ENCODE measurements at regions not wholly inside any gene's neighbourhood (a gene's known extent, or its start where the extent isn't known, plus 50 kb on each side); places are given as distances from the start of the nearest gene placed in this dataset.

DNA sequence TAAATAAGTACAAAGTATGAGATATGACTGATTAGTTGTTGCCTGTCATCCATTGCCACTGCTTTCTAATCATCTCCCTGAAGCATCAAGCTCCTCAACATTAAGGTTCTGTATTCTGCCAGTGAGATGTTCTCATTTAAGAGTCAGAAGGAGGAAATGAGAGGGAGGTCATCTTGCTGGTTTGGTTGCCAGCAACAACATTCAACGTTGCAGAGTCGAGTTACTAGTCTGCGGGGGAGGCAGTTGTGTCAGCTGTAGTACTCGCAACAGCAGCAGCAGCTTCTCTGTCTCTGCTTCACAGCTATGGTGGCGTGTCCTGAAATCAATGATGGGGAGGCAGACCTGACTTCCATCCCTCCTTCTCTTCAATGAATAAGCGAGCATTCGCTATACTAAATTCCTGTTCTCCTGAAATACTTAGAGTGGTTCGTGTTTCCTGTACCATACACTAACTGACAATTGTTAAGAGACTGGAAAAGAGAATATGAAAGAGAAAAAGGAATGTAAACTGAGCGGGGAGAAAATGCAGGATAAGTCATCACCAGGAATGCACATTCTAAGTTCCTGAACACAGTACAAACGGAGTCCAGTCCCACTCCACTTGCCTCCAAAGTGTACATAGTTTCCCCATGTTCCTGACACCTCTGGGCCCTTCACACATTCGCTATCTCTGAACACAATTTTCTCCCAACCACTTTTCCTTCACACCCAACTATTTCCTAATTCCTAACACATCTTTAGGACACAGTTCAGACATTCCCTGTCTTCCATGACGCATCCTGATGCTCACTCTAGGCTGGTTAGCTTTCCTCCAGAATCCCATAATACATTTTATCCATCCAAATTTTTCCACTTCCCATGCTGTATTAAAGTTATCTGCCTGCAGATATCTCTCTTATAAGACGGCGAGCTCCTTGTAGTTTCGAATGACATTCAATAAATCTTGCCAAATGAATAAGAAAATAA, 263.0 kb downstream of the KLF12 start:
- no peaks in the 10 kb centered on the region for H3K9me3 Mint-ChIP-seq
- H3K27ac Mint-ChIP-seq, result no peak overlapping the region
- H3K4me1 Mint-ChIP-seq, result peaks cover 41% of the 10 kb centered on the region
- ATAC-seq, result peak; percentile 58
- H3K36me3 Mint-ChIP-seq, result peaks cover 10% of the 10 kb centered on the region
- no peaks in the 10 kb centered on the region for H3K27me3 Mint-ChIP-seq
- H3K4me3 Mint-ChIP-seq, result no peak overlapping the region

- Mint-ChIP-seq H3K9me3 (no peaks in the 10 kb centered on the region), H3K4me1 (peaks cover 51% of the 10 kb centered on the region), H3K4me3 (no peak overlapping the region), H3K27ac (no peak overlapping the region), H3K36me3 (peaks cover 19% of the 10 kb centered on the region), H3K27me3 (no peaks in the 10 kb centered on the region)
- ATAC-seq, result no peak
These were observed 264.0 kb downstream of the KLF12 start for GRCh38 chr13:73870036-73870741.

- H3K27me3 Mint-ChIP-seq, result no peaks in the 10 kb centered on the region
- H3K4me1 Mint-ChIP-seq, result peaks cover 33% of the 10 kb centered on the region
- H3K9me3 Mint-ChIP-seq, result no peaks in the 10 kb centered on the region
- H3K36me3 Mint-ChIP-seq, result peaks cover 18% of the 10 kb centered on the region
- no peak overlapping the region for H3K4me3 Mint-ChIP-seq
- no peak for ATAC-seq
- H3K27ac Mint-ChIP-seq, result peak overlapping the region; percentile 61
These were observed 269.2 kb downstream of the KLF12 start for GRCh38 chr13:73865027-73865426.

DNA sequence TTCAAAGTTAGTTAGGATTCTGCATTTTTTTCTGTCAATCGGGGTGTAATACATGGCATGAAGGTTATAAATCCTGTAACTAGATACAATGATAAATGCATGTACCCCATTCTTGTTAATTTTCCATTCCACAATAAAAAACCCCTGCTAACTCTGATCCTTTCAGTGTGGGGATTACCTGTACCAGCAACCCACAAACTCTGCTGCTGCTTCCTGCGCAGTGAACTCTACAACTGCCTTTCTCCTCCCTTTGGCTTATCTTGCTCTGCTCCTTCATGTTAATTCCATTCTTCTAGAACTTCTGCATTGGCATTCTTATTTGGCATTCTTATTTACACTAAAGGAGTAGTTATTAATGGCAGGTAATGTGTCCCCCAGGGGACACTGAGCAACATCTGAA, 273.1 kb downstream of the KLF12 start:
- peaks cover 21% of the 10 kb centered on the region for H3K36me3 Mint-ChIP-seq
- H3K9me3 Mint-ChIP-seq, result no peaks in the 10 kb centered on the region
- H3K4me3 Mint-ChIP-seq, result no peak overlapping the region
- no peak for ATAC-seq
- peaks cover 19% of the 10 kb centered on the region for H3K4me1 Mint-ChIP-seq
- no peak overlapping the region for H3K27ac Mint-ChIP-seq
- no peaks in the 10 kb centered on the region for H3K27me3 Mint-ChIP-seq

- H3K27me3 Mint-ChIP-seq, result no peaks in the 10 kb centered on the region
- H3K27ac Mint-ChIP-seq, result no peak overlapping the region
- H3K4me1 Mint-ChIP-seq, result peaks cover 12% of the 10 kb centered on the region
- ATAC-seq, result no peak
- H3K36me3 Mint-ChIP-seq, result peaks cover 21% of the 10 kb centered on the region
- no peaks in the 10 kb centered on the region for H3K9me3 Mint-ChIP-seq
- H3K4me3 Mint-ChIP-seq, result no peak overlapping the region
These were observed 273.7 kb downstream of the KLF12 start for GRCh38 chr13:73860501-73860900.

- no peak overlapping the region for H3K27ac Mint-ChIP-seq
- peaks cover 7% of the 10 kb centered on the region for H3K4me1 Mint-ChIP-seq
- H3K4me3 Mint-ChIP-seq, result no peak overlapping the region
- peaks cover 26% of the 10 kb centered on the region for H3K36me3 Mint-ChIP-seq
- no peak for ATAC-seq
- H3K27me3 Mint-ChIP-seq, result no peaks in the 10 kb centered on the region
- no peaks in the 10 kb centered on the region for H3K9me3 Mint-ChIP-seq
These were observed 274.4 kb downstream of the KLF12 start for GRCh38 chr13:73859841-73860240.

- Mint-ChIP-seq H3K27me3 (no peaks in the 10 kb centered on the region), H3K9me3 (no peaks in the 10 kb centered on the region), H3K4me1 (peaks cover 7% of the 10 kb centered on the region), H3K36me3 (peaks cover 37% of the 10 kb centered on the region), H3K4me3 (no peak overlapping the region), H3K27ac (no peak overlapping the region)
- no peak for ATAC-seq
These were observed 277.1 kb downstream of the KLF12 start for GRCh38 chr13:73857106-73857505.

DNA sequence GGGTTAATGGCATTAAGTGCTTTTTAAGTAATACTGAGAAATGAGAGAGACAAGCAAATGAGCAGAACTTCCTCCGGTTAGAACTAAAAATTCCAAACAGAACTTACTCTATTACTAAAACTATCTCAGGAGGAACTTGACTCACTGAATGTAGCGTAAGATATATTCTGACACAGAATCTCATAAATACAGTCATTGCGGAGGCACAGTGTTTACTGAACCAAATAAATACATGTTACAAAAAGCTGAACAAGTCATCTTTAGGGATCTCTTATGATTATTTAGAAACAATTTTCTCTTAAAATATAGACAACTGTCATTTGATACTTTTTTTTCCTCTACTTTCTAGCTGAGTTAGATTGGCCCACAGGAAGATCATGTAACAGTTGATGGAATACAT, 283.1 kb downstream of the KLF12 start:
- peak overlapping the region; percentile 30 for H3K27ac Mint-ChIP-seq
- H3K27me3 Mint-ChIP-seq, result no peaks in the 10 kb centered on the region
- no peak overlapping the region for H3K4me3 Mint-ChIP-seq
- peaks cover 27% of the 10 kb centered on the region for H3K36me3 Mint-ChIP-seq
- peak; percentile 67 for ATAC-seq
- no peaks in the 10 kb centered on the region for H3K9me3 Mint-ChIP-seq
- H3K4me1 Mint-ChIP-seq, result peaks cover 23% of the 10 kb centered on the region

DNA sequence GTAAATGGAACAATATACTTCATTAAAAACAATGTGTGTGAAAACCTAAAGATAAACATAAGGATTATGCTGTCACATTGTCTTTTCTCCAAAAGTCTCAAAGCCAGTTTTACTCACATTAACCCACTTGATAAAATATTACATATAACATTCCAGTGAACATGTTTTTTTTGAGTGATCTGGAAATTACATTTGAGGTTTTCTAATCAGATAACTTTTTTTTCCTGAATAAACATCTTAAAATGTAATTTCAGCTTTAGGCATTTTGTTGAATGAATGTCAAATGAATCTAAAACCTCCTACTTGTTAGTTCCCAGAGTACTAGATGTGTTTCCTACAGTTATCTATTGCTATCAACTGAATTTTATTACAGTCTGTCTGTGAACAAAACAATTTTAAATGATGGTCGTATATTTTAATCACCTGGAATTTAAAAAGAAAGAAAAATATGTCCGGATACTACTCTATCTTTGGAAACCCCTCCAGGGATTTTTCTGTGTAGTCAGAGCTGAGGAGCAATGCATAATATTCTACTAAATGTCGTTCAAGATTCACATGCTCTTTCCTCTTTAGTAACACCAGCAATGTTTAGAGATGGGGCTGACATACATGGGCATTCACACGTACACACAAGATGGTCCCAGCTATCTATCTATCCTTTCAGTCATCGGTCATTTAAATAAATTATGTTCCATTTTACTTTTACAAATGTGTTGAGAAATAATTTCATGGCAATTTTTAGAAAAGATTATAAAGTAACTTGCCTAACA, 283.9 kb downstream of the KLF12 start:
- Mint-ChIP-seq H3K27ac (peak overlapping the region; percentile 30), H3K36me3 (peaks cover 27% of the 10 kb centered on the region), H3K27me3 (no peaks in the 10 kb centered on the region), H3K4me3 (no peak overlapping the region), H3K9me3 (no peaks in the 10 kb centered on the region), H3K4me1 (peaks cover 27% of the 10 kb centered on the region)
- no peak for ATAC-seq

DNA sequence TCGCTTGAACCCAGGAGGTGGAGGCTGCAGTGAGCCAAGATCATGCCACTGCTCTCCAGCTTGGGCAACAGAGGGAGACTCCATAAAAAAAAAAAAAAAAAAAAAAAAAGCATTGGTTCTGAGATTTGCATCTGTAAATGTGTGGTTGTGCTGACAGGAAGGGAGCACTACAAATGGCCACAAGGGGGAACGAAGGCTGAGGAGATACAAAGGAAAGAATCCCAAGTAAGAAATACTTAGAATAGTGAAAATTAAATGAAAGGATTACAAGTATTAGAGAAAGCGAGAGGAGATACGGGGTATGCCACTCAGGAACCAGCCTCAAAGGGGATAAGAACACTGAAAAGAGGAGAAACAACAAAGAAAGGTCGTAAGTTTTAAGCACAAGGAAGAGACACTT, 284.9 kb downstream of the KLF12 start:
- ATAC-seq, result no peak
- Mint-ChIP-seq H3K4me3 (no peak overlapping the region), H3K27ac (peak overlapping the region; percentile 48)

DNA sequence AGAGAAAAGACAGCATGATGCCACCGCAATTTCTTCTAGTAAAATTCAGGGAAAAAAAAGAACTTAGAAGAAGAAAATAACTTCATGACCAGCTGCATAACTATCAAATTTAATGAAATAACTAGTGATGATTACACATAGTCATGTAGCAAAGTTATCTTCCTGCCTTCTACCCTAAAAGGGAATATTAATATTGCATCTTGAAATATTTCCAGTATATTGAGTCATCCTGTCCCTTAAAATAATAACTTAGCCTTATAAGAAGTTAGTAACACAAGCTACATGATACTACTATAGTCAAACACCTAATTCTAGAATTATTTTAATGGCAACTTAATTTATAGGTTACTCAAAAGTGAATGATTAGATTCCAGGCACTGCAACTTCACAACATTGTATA, 289.2 kb downstream of the KLF12 start:
- Mint-ChIP-seq H3K27ac (no peak overlapping the region), H3K36me3 (peaks cover 29% of the 10 kb centered on the region), H3K9me3 (no peaks in the 10 kb centered on the region), H3K4me3 (no peak overlapping the region), H3K27me3 (no peaks in the 10 kb centered on the region), H3K4me1 (peaks cover 24% of the 10 kb centered on the region)
- ATAC-seq, result no peak

More for the DNA sequence above, 284.9 kb downstream of the KLF12 start:
- H3K36me3 Mint-ChIP-seq, result peaks cover 18% of the 10 kb centered on the region
- H3K4me1 Mint-ChIP-seq, result peaks cover 27% of the 10 kb centered on the region
- H3K9me3 Mint-ChIP-seq, result no peaks in the 10 kb centered on the region
- H3K27me3 Mint-ChIP-seq, result no peaks in the 10 kb centered on the region

DNA sequence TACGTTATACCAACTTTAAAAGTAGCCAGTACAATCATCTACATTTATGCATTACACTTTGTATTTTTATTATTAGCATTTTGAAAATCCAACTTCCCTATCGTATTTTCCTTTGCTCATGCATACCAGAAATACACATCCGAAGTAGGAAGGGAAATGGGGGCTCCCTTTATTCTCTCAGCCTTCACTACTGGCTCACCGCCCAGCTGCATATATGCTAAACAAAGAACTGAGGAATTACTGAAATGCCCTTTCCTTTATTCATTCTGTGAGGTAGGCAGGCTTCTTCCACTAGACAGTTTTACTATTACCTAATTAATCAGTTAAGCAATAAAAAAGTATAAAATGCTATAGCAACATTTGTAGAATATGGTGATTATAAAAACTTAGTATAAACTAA, 291.6 kb downstream of the KLF12 start:
- H3K4me1 Mint-ChIP-seq, result peaks cover 20% of the 10 kb centered on the region
- no peaks in the 10 kb centered on the region for H3K27me3 Mint-ChIP-seq
- no peak overlapping the region for H3K4me3 Mint-ChIP-seq
- no peak overlapping the region for H3K27ac Mint-ChIP-seq
- no peak for ATAC-seq
- no peaks in the 10 kb centered on the region for H3K9me3 Mint-ChIP-seq
- H3K36me3 Mint-ChIP-seq, result peaks cover 30% of the 10 kb centered on the region

GRCh38 chr13:73842184-73842583, 292.0 kb downstream of the KLF12 start:
- Mint-ChIP-seq H3K4me1 (peaks cover 20% of the 10 kb centered on the region), H3K9me3 (no peaks in the 10 kb centered on the region), H3K4me3 (no peak overlapping the region), H3K27me3 (no peaks in the 10 kb centered on the region), H3K27ac (no peak overlapping the region), H3K36me3 (peaks cover 30% of the 10 kb centered on the region)
- ATAC-seq, result no peak

DNA sequence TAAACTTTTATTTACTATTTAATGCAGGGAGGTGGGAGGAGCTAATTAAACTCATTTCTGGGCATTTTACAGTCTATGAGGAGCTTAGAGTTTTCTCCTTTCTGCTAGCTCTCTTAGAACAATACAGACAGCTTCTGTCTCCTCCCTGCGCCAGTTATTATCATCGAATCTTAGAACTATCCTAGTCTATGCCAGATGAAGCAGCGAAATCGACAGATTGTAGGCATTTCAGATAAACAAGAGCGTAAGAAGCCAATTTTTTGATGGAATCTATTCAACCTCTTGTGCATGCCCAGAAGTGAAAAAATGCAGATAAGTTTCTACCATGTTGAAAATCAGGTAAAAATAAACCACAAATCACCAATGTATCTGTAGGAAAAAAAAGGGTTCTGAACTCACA, 297.1 kb downstream of the KLF12 start:
- peaks cover 20% of the 10 kb centered on the region for H3K4me1 Mint-ChIP-seq

DNA sequence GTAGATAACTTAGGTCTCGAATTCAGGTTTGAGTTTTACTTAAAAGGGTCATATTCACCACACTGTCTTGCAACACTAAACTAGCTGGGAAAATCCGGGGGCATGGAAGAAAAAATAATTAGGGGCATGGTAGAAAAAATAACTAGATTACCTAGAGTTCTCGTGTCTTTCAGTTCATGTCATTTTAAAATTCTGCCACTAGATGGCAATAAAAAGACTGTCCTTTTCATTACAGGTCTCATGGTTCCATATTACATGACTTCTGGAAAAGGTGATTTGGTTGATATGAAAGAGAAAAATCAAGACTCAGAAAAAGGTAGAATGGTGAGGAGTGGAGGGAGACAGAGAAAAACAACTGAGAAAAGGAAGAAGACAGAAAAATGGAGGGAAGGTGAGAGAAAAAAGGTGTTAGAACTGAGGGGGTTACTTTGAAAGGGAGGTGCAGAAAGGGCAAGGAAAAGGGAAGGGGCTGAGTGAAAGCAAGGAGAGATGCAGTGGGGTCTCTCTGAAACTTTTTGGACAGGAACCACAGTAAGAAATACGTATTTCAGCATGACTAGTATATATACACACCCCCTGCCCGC, 299.0 kb downstream of the KLF12 start:
- Mint-ChIP-seq H3K9me3 (no peaks in the 10 kb centered on the region), H3K36me3 (peaks cover 4% of the 10 kb centered on the region), H3K4me1 (peaks cover 14% of the 10 kb centered on the region), H3K27me3 (no peaks in the 10 kb centered on the region), H3K27ac (no peak overlapping the region), H3K4me3 (no peak overlapping the region)
- no peak for ATAC-seq

More for the DNA sequence above, 297.1 kb downstream of the KLF12 start:
- Mint-ChIP-seq H3K27ac (no peak overlapping the region), H3K4me3 (no peak overlapping the region), H3K27me3 (no peaks in the 10 kb centered on the region), H3K36me3 (peaks cover 18% of the 10 kb centered on the region), H3K9me3 (no peaks in the 10 kb centered on the region)
- no peak for ATAC-seq

Data from stimulated activated memory B cell treated with anti-CD40 and anti-IgM and Interleukin-4, amounts not matched to agents 10 μg/mL and 1 μg/mL and 100 μg/mL, for 72 hours (primary cell).